ENCODE measurements at regions not wholly inside any gene's neighbourhood (a gene's known extent, or its start where the extent isn't known, plus 50 kb on each side); places are given as distances from the start of the nearest gene placed in this dataset.

DNA sequence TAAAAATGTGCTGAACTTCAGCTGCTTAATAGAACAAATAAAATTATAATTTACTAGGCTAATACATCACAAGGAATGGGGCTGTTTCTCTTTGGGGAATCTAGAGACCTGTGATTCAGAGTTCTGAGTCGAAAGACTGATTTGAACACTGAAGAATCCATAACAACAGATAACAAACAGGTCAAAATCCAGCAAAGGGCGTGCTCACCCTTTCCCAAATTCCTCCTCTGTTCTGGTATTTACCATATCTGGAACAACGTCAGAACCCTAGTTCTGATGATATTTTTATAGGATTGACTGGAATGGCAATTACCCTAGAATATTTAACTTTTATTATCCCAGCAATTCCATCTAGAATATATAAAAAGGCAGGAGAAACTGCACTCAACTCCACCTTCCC is 66.0 kb upstream of the ITGA6 start:
- Histone ChIP-seq H3K9me3 (ENCODE audit: control insufficient read depth in 1 of 2, insufficient read depth in 1 of 2, low read depth in 1 of 2, low read length in 2 of 2) (no peaks in the 10 kb centered on the region), H4K20me1 (ENCODE audit: insufficient read depth) (no peaks in the 10 kb centered on the region), H3K4me3 (replicated peaks in 1 of 2; ENCODE audit: low read depth in 1 of 2, low read length in 2 of 2) (no peak overlapping the region), H3K9ac (ENCODE audit: low read length) (no peak overlapping the region), H3K79me2 (ENCODE audit: insufficient read depth, low read length) (no peaks in the 10 kb centered on the region), H3K27me3 (ENCODE audit: insufficient read depth, low read length) (no peaks in the 10 kb centered on the region), H3K4me2 (ENCODE audit: low read length) (no peak overlapping the region), H3K36me3 (ENCODE audit: control insufficient read depth in 1 of 2, insufficient read depth in 2 of 2, low read length in 2 of 2) (no peaks in the 10 kb centered on the region), H3K27ac (ENCODE audit: low read depth, low read length) (no peak overlapping the region), H3K4me1 (ENCODE audit: control insufficient read depth in 1 of 2, insufficient read depth in 2 of 2, low read length in 2 of 2) (no peaks in the 10 kb centered on the region), H2AFZ (ENCODE audit: low read depth, low read length, poor library complexity, severe bottlenecking) (no peak overlapping the region), H3K9me2 (ENCODE audit: insufficient read depth) (no peaks in the 10 kb centered on the region)
- DNase-seq (ENCODE audit: low read depth, low spot score) (no peak), ATAC-seq (no peak)
- CTCF ChIA-PET = no interaction called here
- TF ChIP-seq SRF (IDR thresholded peaks at IDR 0.05; ENCODE audit: low read depth) = no peak
- TF ChIP-seq, protein P1, sequence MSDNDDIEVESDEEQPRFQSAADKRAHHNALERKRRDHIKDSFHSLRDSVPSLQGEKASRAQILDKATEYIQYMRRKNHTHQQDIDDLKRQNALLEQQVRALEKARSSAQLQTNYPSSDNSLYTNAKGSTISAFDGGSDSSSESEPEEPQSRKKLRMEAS (IDR thresholded peaks at IDR 0.05) = no peak
- BruUV-seq (replicated peaks) = no TSS peak
- intact Hi-C loops (cut with micrococcal nuclease) = no loop called here
- RAD21 ChIA-PET (ENCODE audit: low non-redundant PET in 1 of 2, low total read pairs in 2 of 2, uncharacterized antibody in 2 of 2, unreplicated experiment in 2 of 2) = no interaction called here
- POLR2A ChIA-PET = no interaction called here

DNA sequence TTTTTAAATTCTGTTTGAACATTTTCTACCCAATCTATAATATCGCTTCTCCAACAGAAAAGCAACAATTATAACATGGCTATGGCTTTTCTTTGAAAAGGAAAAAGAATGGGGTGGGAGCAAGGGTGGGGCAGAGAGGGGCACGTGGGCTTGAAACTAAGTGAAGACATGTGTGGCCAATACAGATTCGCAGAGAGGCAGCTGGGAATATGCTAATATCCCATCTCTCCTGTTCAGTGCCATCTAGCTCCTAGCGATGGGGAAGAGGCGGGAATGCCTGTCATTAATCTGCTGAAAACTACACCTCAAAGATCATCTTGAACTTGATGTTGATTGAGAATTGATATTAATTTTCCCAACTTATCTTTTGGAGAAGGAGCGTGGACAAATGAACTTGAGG is 65.5 kb upstream of the ITGA6 start:
- Histone ChIP-seq H3K9me3 (ENCODE audit: control insufficient read depth in 1 of 2, insufficient read depth in 1 of 2, low read depth in 1 of 2, low read length in 2 of 2) (no peaks in the 10 kb centered on the region), H3K9me2 (ENCODE audit: insufficient read depth) (no peaks in the 10 kb centered on the region), H3K27ac (ENCODE audit: low read depth, low read length) (no peak overlapping the region), H3K4me2 (ENCODE audit: low read length) (no peak overlapping the region), H3K79me2 (ENCODE audit: insufficient read depth, low read length) (no peaks in the 10 kb centered on the region), H3K36me3 (ENCODE audit: control insufficient read depth in 1 of 2, insufficient read depth in 2 of 2, low read length in 2 of 2) (no peaks in the 10 kb centered on the region), H3K27me3 (ENCODE audit: insufficient read depth, low read length) (no peaks in the 10 kb centered on the region), H2AFZ (ENCODE audit: low read depth, low read length, poor library complexity, severe bottlenecking) (no peak overlapping the region), H3K4me3 (replicated peaks in 1 of 2; ENCODE audit: low read depth in 1 of 2, low read length in 2 of 2) (no peak overlapping the region), H4K20me1 (ENCODE audit: insufficient read depth) (no peaks in the 10 kb centered on the region), H3K9ac (ENCODE audit: low read length) (no peak overlapping the region), H3K4me1 (ENCODE audit: control insufficient read depth in 1 of 2, insufficient read depth in 2 of 2, low read length in 2 of 2) (no peaks in the 10 kb centered on the region)
- ATAC-seq = no peak
- BruUV-seq (replicated peaks) = no TSS peak
- CTCF ChIA-PET = no interaction called here
- DNase-seq (ENCODE audit: low read depth, low spot score) = no peak
- POLR2A ChIA-PET = no interaction called here
- intact Hi-C loops (cut with micrococcal nuclease) = no loop called here
- no peak for TF ChIP-seq RAD21 (IDR thresholded peaks at IDR 0.05; ENCODE audit: low read depth)
- TF ChIP-seq FOSL1 (IDR thresholded peaks at IDR 0.05; ENCODE audit: low read depth) = no peak
- RAD21 ChIA-PET (ENCODE audit: low non-redundant PET in 1 of 2, low total read pairs in 2 of 2, uncharacterized antibody in 2 of 2, unreplicated experiment in 2 of 2) = no interaction called here

DNA sequence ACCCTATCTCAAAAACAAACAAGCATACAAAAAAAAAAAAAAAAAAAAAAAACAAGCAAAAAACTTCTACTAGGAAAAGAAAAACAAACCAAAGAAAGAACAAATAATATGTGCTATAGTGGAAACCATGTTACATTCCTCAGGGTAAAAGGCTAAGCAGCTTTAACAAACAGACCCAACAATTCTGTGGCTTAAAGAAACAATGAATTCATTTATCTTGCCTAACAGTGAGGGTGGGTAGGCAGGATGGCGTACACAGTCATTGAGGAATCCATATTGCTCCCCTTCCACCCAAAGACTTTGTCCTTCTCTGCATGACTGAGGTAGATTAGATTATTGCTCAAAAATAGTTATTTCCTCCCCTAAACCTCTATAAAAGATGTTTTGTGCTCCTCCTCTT is 63.1 kb upstream of the ITGA6 start:
- CTCF ChIA-PET = no interaction called here

More for the DNA sequence above, 63.1 kb upstream of the ITGA6 start:
- ChIA-PET POLR2A (interaction anchor here (1.3 kb wide), 1 partner anchor 10 kb away, joined by 3 read pairs; no protein-coding TSS in a partner anchor), RAD21 (ENCODE audit: low non-redundant PET in 1 of 2, low total read pairs in 2 of 2, uncharacterized antibody in 2 of 2, unreplicated experiment in 2 of 2) (no interaction called here)
- H3K4me2 ChIP-seq (ENCODE audit: low read length) = no peak overlapping the region
- TF ChIP-seq, protein P2, sequence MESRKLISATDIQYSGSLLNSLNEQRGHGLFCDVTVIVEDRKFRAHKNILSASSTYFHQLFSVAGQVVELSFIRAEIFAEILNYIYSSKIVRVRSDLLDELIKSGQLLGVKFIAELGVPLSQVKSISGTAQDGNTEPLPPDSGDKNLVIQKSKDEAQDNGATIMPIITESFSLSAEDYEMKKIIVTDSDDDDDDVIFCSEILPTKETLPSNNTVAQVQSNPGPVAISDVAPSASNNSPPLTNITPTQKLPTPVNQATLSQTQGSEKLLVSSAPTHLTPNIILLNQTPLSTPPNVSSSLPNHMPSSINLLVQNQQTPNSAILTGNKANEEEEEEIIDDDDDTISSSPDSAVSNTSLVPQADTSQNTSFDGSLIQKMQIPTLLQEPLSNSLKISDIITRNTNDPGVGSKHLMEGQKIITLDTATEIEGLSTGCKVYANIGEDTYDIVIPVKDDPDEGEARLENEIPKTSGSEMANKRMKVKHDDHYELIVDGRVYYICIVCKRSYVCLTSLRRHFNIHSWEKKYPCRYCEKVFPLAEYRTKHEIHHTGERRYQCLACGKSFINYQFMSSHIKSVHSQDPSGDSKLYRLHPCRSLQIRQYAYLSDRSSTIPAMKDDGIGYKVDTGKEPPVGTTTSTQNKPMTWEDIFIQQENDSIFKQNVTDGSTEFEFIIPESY (IDR thresholded peaks at IDR 0.05; ENCODE audit: extremely low read depth, insufficient replicate concordance, low read length) = no peak
- TF ChIP-seq, protein P3, sequence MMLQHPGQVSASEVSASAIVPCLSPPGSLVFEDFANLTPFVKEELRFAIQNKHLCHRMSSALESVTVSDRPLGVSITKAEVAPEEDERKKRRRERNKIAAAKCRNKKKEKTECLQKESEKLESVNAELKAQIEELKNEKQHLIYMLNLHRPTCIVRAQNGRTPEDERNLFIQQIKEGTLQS (IDR thresholded peaks at IDR 0.05) = no peak
- BruUV-seq (replicated peaks) = no TSS peak
- DNase-seq (ENCODE audit: low read depth, low spot score) (no peak), ATAC-seq (no peak)
- H3K79me2 ChIP-seq (ENCODE audit: insufficient read depth, low read length) = no peaks in the 10 kb centered on the region
- no peak overlapping the region for H3K9ac ChIP-seq (ENCODE audit: low read length)
- intact Hi-C loops (cut with micrococcal nuclease) = no loop called here
- H3K36me3 ChIP-seq (ENCODE audit: control insufficient read depth in 1 of 2, insufficient read depth in 2 of 2, low read length in 2 of 2) = no peaks in the 10 kb centered on the region
- no peaks in the 10 kb centered on the region for H3K4me1 ChIP-seq (ENCODE audit: control insufficient read depth in 1 of 2, insufficient read depth in 2 of 2, low read length in 2 of 2)
- H2AFZ ChIP-seq (ENCODE audit: low read depth, low read length, poor library complexity, severe bottlenecking) = no peak overlapping the region
- H3K27me3 ChIP-seq (ENCODE audit: insufficient read depth, low read length) = no peaks in the 10 kb centered on the region
- H3K9me2 ChIP-seq (ENCODE audit: insufficient read depth) = no peaks in the 10 kb centered on the region
- no peaks in the 10 kb centered on the region for H4K20me1 ChIP-seq (ENCODE audit: insufficient read depth)
- H3K9me3 ChIP-seq (ENCODE audit: control insufficient read depth in 1 of 2, insufficient read depth in 1 of 2, low read depth in 1 of 2, low read length in 2 of 2) = no peaks in the 10 kb centered on the region
- H3K27ac ChIP-seq (ENCODE audit: low read depth, low read length) = no peak overlapping the region
- no peak overlapping the region for H3K4me3 ChIP-seq (replicated peaks in 1 of 2; ENCODE audit: low read depth in 1 of 2, low read length in 2 of 2)

Data from HCT116 (cell line).